Liver (tissue), 7 donors: ENCODE measurements at regions not wholly inside any gene's neighbourhood (a gene's known extent, or its start where the extent isn't known, plus 50 kb on each side); places are given as distances from the start of the nearest gene placed in this dataset.
"Not testable (repeated sequence)": the region's sequence is repeated elsewhere in the genome, so short reads cannot be mapped to it uniquely, and the experiment has no call there.

ENCODE experiments used
- DNase-seq: peaks from one replicate; pipeline ENCODE4 v3.0.0-alpha.2; 2017; ENCODE audit warnings: low spot score
- H3K27ac ChIP-seq, 2 donors: one replicate each; pipeline ENCODE4 v1.7.0; 2013; ENCODE audit warnings: inconsistent platforms in 2 of 2, low read length in 2 of 2, control low read depth in 1 of 2, low read depth in 1 of 2, mild to moderate bottlenecking in 1 of 2
- H3K27me3 ChIP-seq, 4 donors: one replicate each; pipeline versions ENCODE4 v1.6.1 to v1.7.0; 2013; ENCODE audit warnings: low read length in 3 of 4, inconsistent platforms in 1 of 4, mild to moderate bottlenecking in 1 of 4, moderate library complexity in 1 of 4; ENCODE audit not compliant: control insufficient read depth in 4 of 4, insufficient read depth in 4 of 4
- H3K36me3 ChIP-seq, 4 donors: one replicate each; pipeline versions ENCODE4 v1.6.1 to v1.7.0; 2013; ENCODE audit warnings: low read length in 3 of 4, mild to moderate bottlenecking in 3 of 4, low read depth in 1 of 4, moderate library complexity in 1 of 4; ENCODE audit not compliant: control insufficient read depth in 4 of 4, insufficient read depth in 3 of 4
- H3K4me1 ChIP-seq, 4 donors: one replicate each; pipeline versions ENCODE4 v1.6.1 to v1.7.0; 2013; ENCODE audit warnings: low read length in 3 of 4, mild to moderate bottlenecking in 3 of 4, moderate library complexity in 1 of 4; ENCODE audit not compliant: control insufficient read depth in 4 of 4, insufficient read depth in 4 of 4
- H3K4me3 ChIP-seq, 3 donors: one replicate each; pipeline versions ENCODE4 v1.6.1 to v1.7.0; 2013; ENCODE audit warnings: low read length in 3 of 3, control low read depth in 1 of 3, low read depth in 1 of 3, mild to moderate bottlenecking in 1 of 3
- H3K9ac ChIP-seq, 2 donors: one replicate each; pipeline ENCODE4 v1.7.0; 2013; ENCODE audit warnings: low read length in 2 of 2, mild to moderate bottlenecking in 2 of 2, moderate library complexity in 2 of 2, control low read depth in 1 of 2, low read depth in 1 of 2
- H3K9me3 ChIP-seq, 4 donors: one replicate each; pipeline versions ENCODE4 v1.6.1 to v1.7.0; 2013; ENCODE audit warnings: low read length in 3 of 4; ENCODE audit not compliant: control insufficient read depth in 4 of 4
- ATF3 ChIP-seq: IDR thresholded peaks from 2 replicates; pipeline ENCODE4 v1.6.1; 2016; ENCODE audit warnings: antibody characterized with exemption
- EGR1 ChIP-seq, 2 donors: IDR thresholded peaks; 2 replicates each; pipeline ENCODE4 v1.6.1; 2016 to 2018; ENCODE audit warnings: antibody characterized with exemption in 2 of 2, low read depth in 2 of 2
- FOXA1 ChIP-seq: IDR thresholded peaks from 2 replicates; pipeline ENCODE4 v1.6.1; 2016; ENCODE audit warnings: antibody characterized with exemption
- FOXA2 ChIP-seq: IDR thresholded peaks from 2 replicates; pipeline ENCODE4 v1.6.1; 2016; ENCODE audit warnings: antibody characterized with exemption
- GABPA ChIP-seq, 2 donors: IDR thresholded peaks in 1 of 2; conservative IDR thresholded peaks in 1 of 2; 2 replicates each; pipeline ENCODE4 v1.6.1; 2016; ENCODE audit warnings: antibody characterized with exemption in 2 of 2, mild to moderate bottlenecking in 1 of 2, moderate library complexity in 1 of 2
- HNF4A ChIP-seq, 2 donors: conservative IDR thresholded peaks; 2 replicates each; pipeline ENCODE4 v1.6.1; 2016; ENCODE audit warnings: antibody characterized with exemption in 2 of 2, mild to moderate bottlenecking in 2 of 2
- JUND ChIP-seq, 2 donors: IDR thresholded peaks; 2 replicates each; pipeline ENCODE4 v1.6.1; 2016; ENCODE audit warnings: antibody characterized with exemption in 2 of 2
- NR2F2 ChIP-seq: IDR thresholded peaks from 2 replicates; pipeline ENCODE4 v1.6.1; 2016; ENCODE audit warnings: antibody characterized with exemption
- RAD21 ChIP-seq, 2 donors: IDR thresholded peaks; 2 replicates each; pipeline ENCODE4 v1.6.1; 2016; ENCODE audit warnings: antibody characterized with exemption in 2 of 2, mild to moderate bottlenecking in 2 of 2
- RXRA ChIP-seq, 2 donors: IDR thresholded peaks; 2 replicates each; pipeline ENCODE4 v1.6.1; 2017 to 2018; ENCODE audit warnings: antibody characterized with exemption in 2 of 2, mild to moderate bottlenecking in 1 of 2
- SP1 ChIP-seq: IDR thresholded peaks from 2 replicates; pipeline ENCODE4 v1.6.1; 2018; ENCODE audit warnings: antibody characterized with exemption, mild to moderate bottlenecking
- TAF1 ChIP-seq: conservative IDR thresholded peaks from 2 replicates; pipeline ENCODE4 v1.6.1; 2016; ENCODE audit warnings: antibody characterized with exemption, mild to moderate bottlenecking
- YY1 ChIP-seq: IDR thresholded peaks from 2 replicates; pipeline ENCODE4 v1.6.1; 2016; ENCODE audit warnings: antibody characterized with exemption, mild to moderate bottlenecking
- WGBS: extraction: QIAGEN DNeasy Blood & Tissue Kit; methylation state at CpG from one replicate; pipeline ENCODE4 v1.1.7; 2013; 5-methylcytosine and 5-hydroxymethylcytosine counted together
- TF ChIP-seq, protein P1 (sequence below): IDR thresholded peaks from 2 replicates; pipeline ENCODE4 v1.6.1; 2016; ENCODE audit warnings: antibody characterized with exemption
- TF ChIP-seq, protein P2 (sequence below): IDR thresholded peaks from 2 replicates; pipeline ENCODE4 v1.6.1; 2016; ENCODE audit warnings: antibody characterized with exemption, mild to moderate bottlenecking
- donor health status: healthy.
- donor health status: healthy.
- donor health status: healthy.
- donor health status: healthy.

GRCh38 chr21:35502821-35503220, 453.7 kb upstream of the RUNX1 start:
- Histone ChIP-seq H3K27me3 (peaks cover 0 to 11% (median 2%) of the 10 kb centered on the region in 4 donors), H3K9me3 (no peaks in the 10 kb centered on the region), H3K4me1 (no peaks in the 10 kb centered on the region), H3K9ac (no peak overlapping the region), H3K36me3 (no peaks in the 10 kb centered on the region), H3K27ac (no peak overlapping the region), H3K4me3 (no peak overlapping the region)
- DNase-seq, result no peak
- WGBS, result 38% methylated on average over 5 of the region's 5 CpGs
- TF ChIP-seq, protein P1, sequence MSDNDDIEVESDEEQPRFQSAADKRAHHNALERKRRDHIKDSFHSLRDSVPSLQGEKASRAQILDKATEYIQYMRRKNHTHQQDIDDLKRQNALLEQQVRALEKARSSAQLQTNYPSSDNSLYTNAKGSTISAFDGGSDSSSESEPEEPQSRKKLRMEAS, result no peak
- TF ChIP-seq ATF3, result no peak
- no peak for TF ChIP-seq TAF1
- TF ChIP-seq RAD21 (IDR thresholded peaks at IDR 0.05), result no peak
- TF ChIP-seq RXRA (IDR thresholded peaks at IDR 0.05), result no peak
- no peak for TF ChIP-seq JUND (IDR thresholded peaks at IDR 0.05)
- no peak for TF ChIP-seq SP1
- TF ChIP-seq YY1, result no peak
- TF ChIP-seq FOXA2, result no peak
- no peak for TF ChIP-seq GABPA (IDR thresholded peaks at IDR 0.05 in 1 of 2, conservative IDR thresholded peaks at IDR 0.05 in 1 of 2)

DNA sequence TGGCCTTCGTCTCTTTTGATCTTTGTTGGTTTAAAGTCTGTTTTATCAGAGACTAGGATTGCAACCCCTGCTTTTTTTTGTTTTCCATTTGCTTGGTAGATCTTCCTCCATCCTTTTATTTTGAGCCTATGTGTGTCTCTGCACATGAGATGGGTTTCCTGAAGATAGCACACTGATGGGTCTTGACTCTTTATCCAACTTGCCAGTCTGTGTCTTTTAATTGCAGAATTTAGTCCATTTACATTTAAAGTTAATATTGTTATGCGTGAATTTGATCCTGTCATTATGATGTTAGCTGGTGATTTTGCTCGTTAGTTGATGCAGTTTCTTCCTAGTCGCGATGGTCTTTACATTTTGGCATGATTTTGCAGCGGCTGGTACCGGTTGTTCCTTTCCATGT, 448.4 kb upstream of the RUNX1 start:
- not testable (repeated sequence) for H3K9ac ChIP-seq, H3K4me3 ChIP-seq, H3K9me3 ChIP-seq, H3K36me3 ChIP-seq, DNase-seq, H3K4me1 ChIP-seq, H3K27me3 ChIP-seq, H3K27ac ChIP-seq
- WGBS, result 87% methylated on average over 3 of the region's 7 CpGs

DNA sequence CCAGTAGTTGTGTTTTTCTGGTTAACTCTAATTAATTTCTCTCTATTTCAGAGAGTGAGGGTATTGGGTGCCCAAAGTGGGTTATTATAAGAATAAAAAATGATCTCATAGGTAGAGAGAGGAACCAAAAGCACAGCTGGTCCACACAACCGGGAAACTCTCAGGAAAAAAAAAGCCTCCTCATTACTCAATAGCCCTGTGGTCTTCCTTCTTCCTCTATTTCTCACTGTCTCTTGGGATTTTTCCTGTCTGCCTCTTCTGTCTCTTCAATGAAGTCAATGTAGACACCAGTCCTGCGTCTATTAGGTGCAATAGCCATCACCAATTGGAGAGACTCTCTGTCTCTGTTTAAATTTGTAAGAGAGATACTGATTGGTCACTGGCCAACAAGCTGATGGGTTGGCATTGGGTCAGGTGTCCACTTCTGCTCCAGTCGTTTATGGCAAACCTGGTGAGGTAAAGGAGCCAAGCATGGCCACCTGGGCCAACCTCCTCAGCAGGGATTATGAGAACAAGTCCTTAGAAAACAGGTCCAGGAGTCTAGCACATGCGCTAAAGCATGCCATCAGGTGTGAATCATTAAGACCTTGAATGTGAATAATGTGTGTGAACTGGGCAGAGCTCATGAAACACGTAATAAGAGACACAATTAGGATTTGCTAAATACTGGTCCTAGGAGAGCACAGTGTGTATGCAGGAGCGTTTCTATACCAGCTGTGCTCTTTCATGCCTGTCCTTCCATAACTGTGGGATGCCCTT, 443.0 kb upstream of the RUNX1 start:
- H3K4me1 ChIP-seq, result no peaks in the 10 kb centered on the region
- no peak overlapping the region for H3K9ac ChIP-seq
- H3K9me3 ChIP-seq, result no peaks in the 10 kb centered on the region
- TF ChIP-seq FOXA2, result no peak
- TF ChIP-seq EGR1 (IDR thresholded peaks at IDR 0.05; ENCODE audit: low read depth in 2 of 2), result no peak
- no peak for TF ChIP-seq YY1
- TF ChIP-seq HNF4A (conservative IDR thresholded peaks at IDR 0.05), result no peak
- TF ChIP-seq TAF1, result no peak
- TF ChIP-seq RAD21 (IDR thresholded peaks at IDR 0.05), result no peak
- no peak for TF ChIP-seq ATF3
- TF ChIP-seq, protein P2, sequence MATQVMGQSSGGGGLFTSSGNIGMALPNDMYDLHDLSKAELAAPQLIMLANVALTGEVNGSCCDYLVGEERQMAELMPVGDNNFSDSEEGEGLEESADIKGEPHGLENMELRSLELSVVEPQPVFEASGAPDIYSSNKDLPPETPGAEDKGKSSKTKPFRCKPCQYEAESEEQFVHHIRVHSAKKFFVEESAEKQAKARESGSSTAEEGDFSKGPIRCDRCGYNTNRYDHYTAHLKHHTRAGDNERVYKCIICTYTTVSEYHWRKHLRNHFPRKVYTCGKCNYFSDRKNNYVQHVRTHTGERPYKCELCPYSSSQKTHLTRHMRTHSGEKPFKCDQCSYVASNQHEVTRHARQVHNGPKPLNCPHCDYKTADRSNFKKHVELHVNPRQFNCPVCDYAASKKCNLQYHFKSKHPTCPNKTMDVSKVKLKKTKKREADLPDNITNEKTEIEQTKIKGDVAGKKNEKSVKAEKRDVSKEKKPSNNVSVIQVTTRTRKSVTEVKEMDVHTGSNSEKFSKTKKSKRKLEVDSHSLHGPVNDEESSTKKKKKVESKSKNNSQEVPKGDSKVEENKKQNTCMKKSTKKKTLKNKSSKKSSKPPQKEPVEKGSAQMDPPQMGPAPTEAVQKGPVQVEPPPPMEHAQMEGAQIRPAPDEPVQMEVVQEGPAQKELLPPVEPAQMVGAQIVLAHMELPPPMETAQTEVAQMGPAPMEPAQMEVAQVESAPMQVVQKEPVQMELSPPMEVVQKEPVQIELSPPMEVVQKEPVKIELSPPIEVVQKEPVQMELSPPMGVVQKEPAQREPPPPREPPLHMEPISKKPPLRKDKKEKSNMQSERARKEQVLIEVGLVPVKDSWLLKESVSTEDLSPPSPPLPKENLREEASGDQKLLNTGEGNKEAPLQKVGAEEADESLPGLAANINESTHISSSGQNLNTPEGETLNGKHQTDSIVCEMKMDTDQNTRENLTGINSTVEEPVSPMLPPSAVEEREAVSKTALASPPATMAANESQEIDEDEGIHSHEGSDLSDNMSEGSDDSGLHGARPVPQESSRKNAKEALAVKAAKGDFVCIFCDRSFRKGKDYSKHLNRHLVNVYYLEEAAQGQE, result no peak
- no peak for TF ChIP-seq FOXA1
- TF ChIP-seq NR2F2, result no peak
- TF ChIP-seq JUND (IDR thresholded peaks at IDR 0.05), result no peak
- TF ChIP-seq, protein P1, result no peak
- H3K27ac ChIP-seq, result no peak overlapping the region
- H3K27me3 ChIP-seq, result peaks cover 0 to 12% (median 0%) of the 10 kb centered on the region in 4 donors
- DNase-seq, result no peak
- WGBS, result 72% methylated on average over 6 of the region's 6 CpGs
- H3K36me3 ChIP-seq, result no peaks in the 10 kb centered on the region
- H3K4me3 ChIP-seq, result no peak overlapping the region
